RWPE1 (cell line): ENCODE measurements at regions not wholly inside any gene's neighbourhood (a gene's known extent, or its start where the extent isn't known, plus 50 kb on each side); places are given as distances from the start of the nearest gene placed in this dataset.

Experiments used
- CTCF ChIA-PET: fragments of 350-600 bp; sonication (Branson Sonifier 250); formaldehyde crosslinking; extraction: SDS; loops from one replicate; lab custom pipeline; 2021; lab: Yijun Ruan, JAX
- POLR2A ChIA-PET: fragments of 400-600 bp; formaldehyde crosslinking; extraction: SDS; loops from one replicate; lab custom pipeline; 2020; ENCODE audit warnings: antibody characterized with exemption; ENCODE audit not compliant: low non-redundant PET; lab: Yijun Ruan, JAX
- DNase-seq: peaks from one replicate; pipeline ENCODE4 v3.0.0; 2012; ENCODE audit warnings: low spot score
- H3K27ac ChIP-seq: fragments of 450-650 bp; 2 replicates; pipeline ENCODE4 v1.5.1; 2017
- CTCF ChIP-seq: fragments of 450-650 bp; conservative IDR thresholded peaks from 2 replicates; pipeline ENCODE4 v1.5.1; 2017; ENCODE audit warnings: low read depth, mild to moderate bottlenecking

GRCh38 chr4:100286636-100287035 lies 96.4 kb upstream of the DDIT4L start:
- TF ChIP-seq CTCF = no peak
- no peak overlapping the region for H3K27ac ChIP-seq
- no peak for DNase-seq
- POLR2A ChIA-PET = no interaction called here
- CTCF ChIA-PET = no interaction called here

- ChIA-PET POLR2A (no interaction called here), CTCF (no interaction called here)
- DNase-seq = no peak
- H3K27ac ChIP-seq = no peak overlapping the region
- TF ChIP-seq CTCF = no peak
Observed at GRCh38 chr4:100285121-100285520, 94.9 kb upstream of the DDIT4L start.

GRCh38 chr4:100284129-100284880 lies 94.0 kb upstream of the DDIT4L start:
- ChIA-PET CTCF (no interaction called here), POLR2A (no interaction called here)
- TF ChIP-seq CTCF = no peak
- no peak for DNase-seq
- H3K27ac ChIP-seq = no peak overlapping the region

GRCh38 chr4:100280807-100281206 lies 90.5 kb upstream of the DDIT4L start:
- POLR2A ChIA-PET = no interaction called here
- no peak for TF ChIP-seq CTCF
- CTCF ChIA-PET = interaction anchor here (0.7 kb wide), 1 partner anchor 9 kb away, joined by 6 read pairs; no protein-coding TSS in a partner anchor
- DNase-seq = no peak
- no peak overlapping the region for H3K27ac ChIP-seq

GRCh38 chr4:100278567-100278966 lies 88.3 kb upstream of the DDIT4L start:
- CTCF ChIA-PET = no interaction called here
- no peak for TF ChIP-seq CTCF
- no peak for DNase-seq
- POLR2A ChIA-PET = no interaction called here
- H3K27ac ChIP-seq = no peak overlapping the region

- DNase-seq = no peak
- TF ChIP-seq CTCF = no peak
- ChIA-PET POLR2A (no interaction called here), CTCF (no interaction called here)
- H3K27ac ChIP-seq = no peak overlapping the region
Observed at GRCh38 chr4:100269446-100269845, 79.2 kb upstream of the DDIT4L start.
